ACC112 (cell line): ENCODE measurements at regions not wholly inside any gene's neighbourhood (a gene's known extent, or its start where the extent isn't known, plus 50 kb on each side); places are given as distances from the start of the nearest gene placed in this dataset.
"Not testable (repeated sequence)": the region's sequence is repeated elsewhere in the genome, so short reads cannot be mapped to it uniquely, and the experiment has no call there.

ENCODE experiments used
- H2AFZ ChIP-seq: fragments of 200-600 bp; sonication (generic); one replicate; pipeline ENCODE4 v1.6.0; 2017; ENCODE audit warnings: antibody characterized with exemption, low read length; ENCODE audit not compliant: unreplicated experiment
- H3K27ac ChIP-seq: fragments of 200-600 bp; sonication (generic); 2 replicates; pipeline ENCODE4 v1.5.1; 2014; ENCODE audit warnings: low read depth, mild to moderate bottlenecking, antibody characterized with exemption, low read length, moderate library complexity
- H3K27me3 ChIP-seq: fragments of 200-600 bp; sonication (generic); 2 replicates; pipeline ENCODE4 v1.6.1; 2014; ENCODE audit warnings: mild to moderate bottlenecking, antibody characterized with exemption, low read length, moderate library complexity, mixed read lengths; ENCODE audit not compliant: insufficient read depth
- H3K36me3 ChIP-seq: fragments of 200-600 bp; sonication (generic); 2 replicates; pipeline ENCODE4 v1.6.1; 2016; ENCODE audit warnings: mild to moderate bottlenecking, antibody characterized with exemption, low read length, moderate library complexity, mixed read lengths; ENCODE audit not compliant: insufficient read depth
- H3K4me1 ChIP-seq: fragments of 200-600 bp; sonication (generic); one replicate; pipeline ENCODE4 v1.6.1; 2016; ENCODE audit warnings: low read length, mixed read lengths; ENCODE audit not compliant: insufficient read depth, unreplicated experiment, control insufficient read depth
- H3K4me3 ChIP-seq: fragments of 200-600 bp; sonication (generic); 2 replicates; pipeline ENCODE4 v1.5.1; 2014; ENCODE audit warnings: mild to moderate bottlenecking, low read depth, low read length
- H3K79me2 ChIP-seq: fragments of 200-600 bp; sonication (generic); one replicate; pipeline ENCODE4 v1.6.0; 2016; ENCODE audit warnings: low read length; ENCODE audit not compliant: control insufficient read depth, unreplicated experiment, insufficient read depth

DNA sequence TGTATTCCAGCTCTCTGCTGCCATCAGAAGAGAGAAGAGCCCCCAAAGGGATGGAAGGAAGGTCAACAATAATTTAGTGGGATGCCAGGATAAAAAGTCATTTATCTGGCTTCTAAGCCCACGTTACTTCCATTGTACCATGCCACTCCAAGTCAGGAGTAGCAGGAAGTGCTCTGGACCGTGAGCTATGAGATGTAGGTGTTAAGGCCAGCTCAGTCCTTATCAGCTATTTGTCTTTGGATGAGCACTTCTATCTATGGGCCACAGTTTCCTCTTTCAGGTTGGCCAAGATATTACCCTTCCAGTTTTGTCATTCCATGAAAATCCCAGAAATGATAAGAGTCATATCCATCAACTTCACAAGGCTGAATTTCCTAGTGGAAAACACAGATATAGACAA, 119.4 kb upstream of the CACUL1 start:
- Histone ChIP-seq H3K36me3 (no peaks in the 10 kb centered on the region), H3K27ac (no peak overlapping the region), H3K4me3 (no peak overlapping the region), H3K4me1 (peaks cover 44% of the 10 kb centered on the region), H2AFZ (no peak overlapping the region), H3K27me3 (no peaks in the 10 kb centered on the region), H3K79me2 (no peaks in the 10 kb centered on the region)

DNA sequence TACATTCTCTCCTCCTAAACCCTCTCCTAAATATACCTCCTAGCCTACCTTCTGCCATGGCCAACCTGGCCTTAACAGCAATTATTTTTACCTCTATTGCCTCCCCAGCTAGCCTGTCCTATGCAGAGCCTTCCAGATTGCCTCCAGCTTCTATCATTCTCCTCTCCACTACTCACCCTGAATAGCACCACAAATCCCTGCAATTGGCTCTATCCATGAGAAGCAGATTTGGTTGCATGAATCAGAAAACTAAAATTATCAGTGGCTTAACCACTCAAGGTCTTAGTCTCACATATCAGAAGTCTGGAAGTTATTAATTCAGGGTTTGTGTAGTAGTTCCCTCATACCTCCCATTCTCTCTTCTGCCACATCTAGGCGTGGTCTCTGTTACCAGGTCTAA, 120.3 kb upstream of the CACUL1 start:
- Histone ChIP-seq H3K36me3 (no peaks in the 10 kb centered on the region), H3K27ac (no peak overlapping the region), H3K4me1 (peaks cover 42% of the 10 kb centered on the region), H3K4me3 (no peak overlapping the region), H3K27me3 (no peaks in the 10 kb centered on the region), H2AFZ (no peak overlapping the region), H3K79me2 (no peaks in the 10 kb centered on the region)

GRCh38 chr10:118882741-118883140, 128.0 kb upstream of the CACUL1 start:
- Histone ChIP-seq H3K27ac (no peak overlapping the region), H3K36me3 (no peaks in the 10 kb centered on the region), H3K79me2 (no peaks in the 10 kb centered on the region), H3K4me1 (no peaks in the 10 kb centered on the region), H2AFZ (no peak overlapping the region), H3K4me3 (no peak overlapping the region), H3K27me3 (peaks cover 5% of the 10 kb centered on the region; the same call in 1 of the 2 replicates)

- Histone ChIP-seq H3K4me1 (no peaks in the 10 kb centered on the region), H3K27ac (no peak overlapping the region), H3K27me3 (peaks cover 18% of the 10 kb centered on the region), H3K4me3 (no peak overlapping the region), H3K79me2 (no peaks in the 10 kb centered on the region), H3K36me3 (no peaks in the 10 kb centered on the region), H2AFZ (no peak overlapping the region)
These were observed 137.3 kb upstream of the NANOS1 start for GRCh38 chr10:118892255-118892654.

DNA sequence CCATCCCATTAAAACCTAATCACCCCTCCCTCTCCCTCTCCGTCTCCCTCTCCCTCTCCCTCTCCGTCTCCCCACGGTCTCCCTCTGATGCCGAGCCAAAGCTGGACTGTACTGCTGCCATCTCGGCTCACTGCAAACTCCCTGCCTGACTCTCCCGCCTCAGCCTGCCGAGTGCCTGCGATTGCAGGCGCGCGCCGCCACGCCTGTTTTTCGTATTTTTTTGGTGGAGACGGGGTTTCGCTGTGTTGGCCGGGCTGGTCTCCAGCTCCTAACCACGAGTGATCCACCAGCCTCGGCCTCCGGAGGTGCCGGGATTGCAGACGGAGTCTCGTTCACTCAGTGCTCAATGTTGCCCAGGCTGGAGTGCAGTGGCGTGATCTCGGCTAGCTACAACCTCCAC, 134.6 kb upstream of the NANOS1 start:
- H3K4me1 ChIP-seq, H3K79me2 ChIP-seq, H3K27me3 ChIP-seq, H3K4me3 ChIP-seq, H3K27ac ChIP-seq, H3K36me3 ChIP-seq, H2AFZ ChIP-seq: not testable (repeated sequence)

- H3K4me3 ChIP-seq: no peak overlapping the region
- no peaks in the 10 kb centered on the region for H3K27me3 ChIP-seq
- no peak overlapping the region for H2AFZ ChIP-seq
- H3K4me1 ChIP-seq: peaks cover 7% of the 10 kb centered on the region
- no peaks in the 10 kb centered on the region for H3K79me2 ChIP-seq
- H3K27ac ChIP-seq: no peak overlapping the region
- no peaks in the 10 kb centered on the region for H3K36me3 ChIP-seq
These were observed 128.9 kb upstream of the NANOS1 start for GRCh38 chr10:118900617-118901016.

DNA sequence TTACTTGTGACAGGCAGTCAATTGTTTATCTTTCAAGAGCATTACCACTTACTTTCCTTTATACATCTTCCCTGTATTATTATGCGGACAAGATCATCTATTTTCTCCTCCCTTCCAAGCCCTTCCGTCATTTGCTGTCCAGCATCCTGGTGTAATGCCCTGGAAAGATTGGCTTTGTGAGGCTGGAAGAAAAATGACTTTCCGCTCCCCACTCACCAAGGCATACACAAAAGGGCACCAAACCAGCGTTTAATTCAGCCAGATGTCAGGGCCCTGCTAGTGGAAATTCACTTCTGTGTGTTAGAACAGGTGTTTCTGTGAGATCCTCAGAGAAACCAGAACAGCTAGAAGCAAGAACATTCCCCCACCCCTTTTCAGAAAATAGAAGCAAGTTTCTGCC, 128.1 kb upstream of the NANOS1 start:
- Histone ChIP-seq H3K27me3 (no peaks in the 10 kb centered on the region), H3K79me2 (no peaks in the 10 kb centered on the region), H3K36me3 (no peaks in the 10 kb centered on the region), H3K27ac (no peak overlapping the region), H3K4me3 (no peak overlapping the region), H2AFZ (no peak overlapping the region), H3K4me1 (peaks cover 7% of the 10 kb centered on the region)

DNA sequence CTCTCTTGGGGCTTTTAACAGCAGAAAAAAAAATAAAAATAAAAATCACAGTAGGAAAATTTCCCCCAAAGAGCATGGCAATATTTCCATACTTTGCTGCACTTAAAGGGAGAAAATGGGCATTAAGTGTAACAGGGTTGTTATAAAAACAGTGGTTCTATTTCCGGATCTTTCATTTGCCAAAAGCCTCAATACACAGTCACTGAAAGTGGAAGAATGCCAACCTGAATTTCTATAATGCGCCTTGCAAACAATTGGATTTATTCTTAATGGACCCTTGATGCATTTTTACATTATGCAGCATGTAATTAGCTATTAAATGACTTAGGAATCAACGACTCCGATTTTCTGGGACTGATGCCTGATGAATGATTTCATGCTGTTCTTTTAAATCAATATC, 127.6 kb upstream of the NANOS1 start:
- Histone ChIP-seq H2AFZ (no peak overlapping the region), H3K4me3 (no peak overlapping the region), H3K79me2 (no peaks in the 10 kb centered on the region), H3K27ac (no peak overlapping the region), H3K36me3 (no peaks in the 10 kb centered on the region), H3K27me3 (no peaks in the 10 kb centered on the region), H3K4me1 (peaks cover 7% of the 10 kb centered on the region)

DNA sequence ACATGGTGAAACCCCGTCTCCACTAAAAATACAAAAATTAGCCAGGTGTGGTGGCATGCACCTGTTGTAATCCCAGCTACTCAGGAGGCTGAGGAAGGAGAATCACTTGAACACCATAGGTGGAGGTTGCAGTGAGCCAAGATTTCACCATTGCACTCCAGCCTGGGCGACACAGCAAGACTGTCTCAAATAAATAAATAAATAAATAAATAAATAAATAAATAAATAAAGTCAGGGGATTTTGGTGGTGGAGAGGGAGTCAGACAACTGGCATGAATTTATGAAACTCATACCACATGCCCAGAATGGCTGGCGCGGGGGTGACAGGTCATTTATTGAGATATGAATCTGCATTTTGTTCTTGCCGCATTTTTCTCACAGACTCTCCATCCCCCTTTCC, 126.9 kb upstream of the NANOS1 start:
- not testable (repeated sequence) for H3K4me1 ChIP-seq, H3K27me3 ChIP-seq, H3K36me3 ChIP-seq, H3K79me2 ChIP-seq, H2AFZ ChIP-seq, H3K4me3 ChIP-seq, H3K27ac ChIP-seq

GRCh38 chr10:118903251-118903650, 126.3 kb upstream of the NANOS1 start:
- Histone ChIP-seq H3K79me2 (no peaks in the 10 kb centered on the region), H3K4me1 (peaks cover 7% of the 10 kb centered on the region), H2AFZ (no peak overlapping the region), H3K36me3 (no peaks in the 10 kb centered on the region), H3K27me3 (no peaks in the 10 kb centered on the region), H3K4me3 (no peak overlapping the region), H3K27ac (no peak overlapping the region)

DNA sequence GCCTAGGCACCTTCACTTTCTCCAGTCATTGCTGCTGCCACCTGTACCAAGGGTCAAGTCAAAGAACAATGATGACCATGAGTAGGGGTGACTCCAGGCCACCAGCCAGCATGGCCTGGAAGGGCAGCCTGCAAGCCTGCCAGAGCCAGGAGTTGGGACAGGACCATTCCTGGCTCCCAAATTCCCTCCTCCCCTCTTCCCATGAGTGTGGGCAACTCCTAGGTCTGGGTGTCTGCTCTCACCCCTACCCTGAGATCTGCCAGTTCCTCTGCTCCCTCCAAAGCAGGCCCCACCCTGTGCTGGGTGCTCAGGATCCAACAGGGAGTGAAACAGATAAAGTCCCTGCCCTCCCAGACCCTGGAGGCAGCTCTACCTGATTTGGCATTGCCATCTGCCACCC, 125.8 kb upstream of the NANOS1 start:
- Histone ChIP-seq H3K27ac (no peak overlapping the region), H3K36me3 (no peaks in the 10 kb centered on the region), H3K4me1 (peaks cover 7% of the 10 kb centered on the region), H3K4me3 (no peak overlapping the region), H2AFZ (no peak overlapping the region), H3K27me3 (no peaks in the 10 kb centered on the region), H3K79me2 (no peaks in the 10 kb centered on the region)

- no peak overlapping the region for H2AFZ ChIP-seq
- peaks cover 7% of the 10 kb centered on the region for H3K4me1 ChIP-seq
- H3K4me3 ChIP-seq: no peak overlapping the region
- H3K36me3 ChIP-seq: no peaks in the 10 kb centered on the region
- no peaks in the 10 kb centered on the region for H3K27me3 ChIP-seq
- H3K27ac ChIP-seq: no peak overlapping the region
- H3K79me2 ChIP-seq: no peaks in the 10 kb centered on the region
These were observed 125.2 kb upstream of the NANOS1 start for GRCh38 chr10:118904286-118904685.
